ENCODE measurements at regions not wholly inside any gene's neighbourhood (a gene's known extent, or its start where the extent isn't known, plus 50 kb on each side); places are given as distances from the start of the nearest gene placed in this dataset.

DNA sequence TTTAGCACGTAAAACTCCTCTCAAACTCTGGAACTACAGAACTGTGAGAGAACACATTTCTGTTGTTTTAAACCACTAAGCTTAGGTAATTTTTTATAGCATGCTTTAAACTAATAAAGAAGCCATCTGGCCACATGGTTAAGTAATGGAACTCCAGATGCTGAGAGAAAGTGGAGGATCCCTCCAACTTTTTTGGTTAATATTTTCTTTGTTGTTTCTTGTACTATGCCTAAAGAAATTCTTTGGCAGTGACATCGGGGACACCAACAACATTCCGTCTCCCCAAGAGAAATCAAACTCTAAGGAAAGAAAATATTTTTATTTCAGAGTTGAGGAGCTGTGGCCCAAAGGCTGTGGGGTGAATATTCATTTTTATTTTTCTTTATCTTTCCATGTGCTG lies 734.8 kb upstream of the CDH9 start:
- Histone ChIP-seq H3K9me2 (no peaks in the 10 kb centered on the region), H3K79me2 (ENCODE audit: insufficient read depth) (no peaks in the 10 kb centered on the region), H3F3A (replicated peaks; ENCODE audit: insufficient read depth) (no peaks in the 10 kb centered on the region), H3K9ac (no peak overlapping the region), H2AFZ (ENCODE audit: low read depth) (no peak overlapping the region), H3K9me3 (no peaks in the 10 kb centered on the region), H3K36me3 (replicated peaks in 1 of 2; ENCODE audit: control insufficient read depth in 1 of 2, insufficient read depth in 2 of 2, low read length in 1 of 2) (no peaks in the 10 kb centered on the region), H3K4me3 (ENCODE audit: low read depth in 2 of 2, low read length in 1 of 2) (no peak overlapping the region), H3K27ac (ENCODE audit: low read depth in 2 of 2, low read length in 1 of 2) (no peak overlapping the region), H4K20me1 (ENCODE audit: insufficient read depth) (no peaks in the 10 kb centered on the region), H3K27me3 (ENCODE audit: insufficient read depth) (no peaks in the 10 kb centered on the region; the same call in 1 of the 2 replicates), H3K4me1 (ENCODE audit: control insufficient read depth in 1 of 2, insufficient read depth in 2 of 2, low read depth in 1 of 2, low read length in 1 of 2) (no peaks in the 10 kb centered on the region), H3K4me2 (no peak overlapping the region)
- WGBS (ENCODE audit: low lambda C conversion rate) = 7% methylated on average over 3 of the region's 3 CpGs
- TF ChIP-seq CHD2 (IDR thresholded peaks at IDR 0.05; ENCODE audit: low read length, partially characterized antibody) = no peak
- TF ChIP-seq, protein P1, sequence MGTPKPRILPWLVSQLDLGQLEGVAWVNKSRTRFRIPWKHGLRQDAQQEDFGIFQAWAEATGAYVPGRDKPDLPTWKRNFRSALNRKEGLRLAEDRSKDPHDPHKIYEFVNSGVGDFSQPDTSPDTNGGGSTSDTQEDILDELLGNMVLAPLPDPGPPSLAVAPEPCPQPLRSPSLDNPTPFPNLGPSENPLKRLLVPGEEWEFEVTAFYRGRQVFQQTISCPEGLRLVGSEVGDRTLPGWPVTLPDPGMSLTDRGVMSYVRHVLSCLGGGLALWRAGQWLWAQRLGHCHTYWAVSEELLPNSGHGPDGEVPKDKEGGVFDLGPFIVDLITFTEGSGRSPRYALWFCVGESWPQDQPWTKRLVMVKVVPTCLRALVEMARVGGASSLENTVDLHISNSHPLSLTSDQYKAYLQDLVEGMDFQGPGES (IDR thresholded peaks at IDR 0.05; ENCODE audit: low read depth, low read length) = no peak
- TF ChIP-seq, protein P2, sequence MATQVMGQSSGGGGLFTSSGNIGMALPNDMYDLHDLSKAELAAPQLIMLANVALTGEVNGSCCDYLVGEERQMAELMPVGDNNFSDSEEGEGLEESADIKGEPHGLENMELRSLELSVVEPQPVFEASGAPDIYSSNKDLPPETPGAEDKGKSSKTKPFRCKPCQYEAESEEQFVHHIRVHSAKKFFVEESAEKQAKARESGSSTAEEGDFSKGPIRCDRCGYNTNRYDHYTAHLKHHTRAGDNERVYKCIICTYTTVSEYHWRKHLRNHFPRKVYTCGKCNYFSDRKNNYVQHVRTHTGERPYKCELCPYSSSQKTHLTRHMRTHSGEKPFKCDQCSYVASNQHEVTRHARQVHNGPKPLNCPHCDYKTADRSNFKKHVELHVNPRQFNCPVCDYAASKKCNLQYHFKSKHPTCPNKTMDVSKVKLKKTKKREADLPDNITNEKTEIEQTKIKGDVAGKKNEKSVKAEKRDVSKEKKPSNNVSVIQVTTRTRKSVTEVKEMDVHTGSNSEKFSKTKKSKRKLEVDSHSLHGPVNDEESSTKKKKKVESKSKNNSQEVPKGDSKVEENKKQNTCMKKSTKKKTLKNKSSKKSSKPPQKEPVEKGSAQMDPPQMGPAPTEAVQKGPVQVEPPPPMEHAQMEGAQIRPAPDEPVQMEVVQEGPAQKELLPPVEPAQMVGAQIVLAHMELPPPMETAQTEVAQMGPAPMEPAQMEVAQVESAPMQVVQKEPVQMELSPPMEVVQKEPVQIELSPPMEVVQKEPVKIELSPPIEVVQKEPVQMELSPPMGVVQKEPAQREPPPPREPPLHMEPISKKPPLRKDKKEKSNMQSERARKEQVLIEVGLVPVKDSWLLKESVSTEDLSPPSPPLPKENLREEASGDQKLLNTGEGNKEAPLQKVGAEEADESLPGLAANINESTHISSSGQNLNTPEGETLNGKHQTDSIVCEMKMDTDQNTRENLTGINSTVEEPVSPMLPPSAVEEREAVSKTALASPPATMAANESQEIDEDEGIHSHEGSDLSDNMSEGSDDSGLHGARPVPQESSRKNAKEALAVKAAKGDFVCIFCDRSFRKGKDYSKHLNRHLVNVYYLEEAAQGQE (IDR thresholded peaks at IDR 0.05; ENCODE audit: low read depth, low read length) = no peak
- TF ChIP-seq FOXJ3 (CRISPR knock-in tag; IDR thresholded peaks at IDR 0.05) = no peak
- no peak for TF ChIP-seq JUND (IDR thresholded peaks at IDR 0.05)
- TF ChIP-seq MEF2A (IDR thresholded peaks at IDR 0.05; ENCODE audit: borderline replicate concordance, low read depth) = no peak
- TF ChIP-seq MXI1 (IDR thresholded peaks at IDR 0.05; ENCODE audit: low read depth, low read length) = no peak
- DNase-seq = no peak
- CTCF ChIA-PET = no interaction called here
- POLR2A ChIA-PET = no interaction called here

DNA sequence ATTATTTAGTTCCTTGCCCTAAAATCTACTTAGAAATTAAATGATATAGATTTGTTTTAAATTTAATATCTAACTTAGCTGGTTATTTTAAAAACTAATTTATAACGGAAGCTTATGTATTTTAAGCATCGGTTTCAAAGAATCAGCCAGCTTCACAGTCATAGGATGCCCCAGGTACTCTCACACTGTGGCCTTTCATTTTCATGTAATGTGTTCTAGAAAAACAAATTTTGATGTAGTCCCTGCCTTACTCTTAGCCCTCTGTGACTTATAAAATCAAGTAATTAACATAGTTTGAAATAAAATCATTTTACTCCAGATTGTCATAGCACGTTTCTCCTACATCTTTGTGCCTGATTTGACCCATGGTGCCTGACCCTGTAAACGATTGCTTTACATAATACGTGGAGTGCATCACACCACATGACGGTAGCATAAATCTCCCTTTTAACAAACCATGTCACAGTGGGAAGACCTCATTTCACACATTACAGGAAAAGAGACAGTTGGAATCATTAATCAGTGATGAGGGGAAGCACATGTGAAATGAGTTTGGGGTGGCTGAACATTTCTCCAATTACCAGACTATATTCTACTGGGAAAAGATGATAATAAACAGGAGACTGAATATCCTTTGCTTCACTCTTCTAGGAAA lies 731.5 kb upstream of the CDH9 start:
- WGBS (ENCODE audit: low lambda C conversion rate) = 43% methylated on average over 6 of the region's 6 CpGs
- POLR2A ChIA-PET = no interaction called here
- Histone ChIP-seq H4K20me1 (ENCODE audit: insufficient read depth) (no peaks in the 10 kb centered on the region), H3K27me3 (ENCODE audit: insufficient read depth) (no peaks in the 10 kb centered on the region; the same call in 1 of the 2 replicates), H3F3A (replicated peaks; ENCODE audit: insufficient read depth) (no peaks in the 10 kb centered on the region), H3K36me3 (replicated peaks in 1 of 2; ENCODE audit: control insufficient read depth in 1 of 2, insufficient read depth in 2 of 2, low read length in 1 of 2) (no peaks in the 10 kb centered on the region), H2AFZ (ENCODE audit: low read depth) (no peak overlapping the region), H3K79me2 (ENCODE audit: insufficient read depth) (no peaks in the 10 kb centered on the region), H3K9me2 (no peaks in the 10 kb centered on the region), H3K4me1 (ENCODE audit: control insufficient read depth in 1 of 2, insufficient read depth in 2 of 2, low read depth in 1 of 2, low read length in 1 of 2) (no peaks in the 10 kb centered on the region), H3K9ac (no peak overlapping the region), H3K9me3 (no peaks in the 10 kb centered on the region), H3K4me3 (ENCODE audit: low read depth in 2 of 2, low read length in 1 of 2) (no peak overlapping the region), H3K4me2 (no peak overlapping the region), H3K27ac (ENCODE audit: low read depth in 2 of 2, low read length in 1 of 2) (no peak overlapping the region)
- no peak for DNase-seq
- CTCF ChIA-PET = no interaction called here
- TF ChIP-seq CHD2 (IDR thresholded peaks at IDR 0.05; ENCODE audit: low read length, partially characterized antibody) = no peak
- no peak for TF ChIP-seq RCOR1 (IDR thresholded peaks at IDR 0.05; ENCODE audit: low read length)
- no peak for TF ChIP-seq GATA2 (CRISPR knock-in tag; IDR thresholded peaks at IDR 0.05)
- no peak for TF ChIP-seq EZH2phosphoT487 (IDR thresholded peaks at IDR 0.05; ENCODE audit: borderline replicate concordance, low read depth)
- no peak for TF ChIP-seq GABPA (IDR thresholded peaks at IDR 0.05; ENCODE audit: low read depth)
- TF ChIP-seq RFX5 (IDR thresholded peaks at IDR 0.05; ENCODE audit: low read length) = no peak
- TF ChIP-seq FOXJ3 (CRISPR knock-in tag; IDR thresholded peaks at IDR 0.05) = no peak
- no peak for TF ChIP-seq JUND (IDR thresholded peaks at IDR 0.05)
- no peak for TF ChIP-seq TAF1 (IDR thresholded peaks at IDR 0.05; ENCODE audit: borderline replicate concordance, low read depth, low read length)
- no peak for TF ChIP-seq RAD21 (IDR thresholded peaks at IDR 0.05; ENCODE audit: low read length)
- TF ChIP-seq MXI1 (IDR thresholded peaks at IDR 0.05; ENCODE audit: low read depth, low read length) = no peak
- no peak for TF ChIP-seq SIN3A (IDR thresholded peaks at IDR 0.05; ENCODE audit: borderline replicate concordance, low read depth, low read length)
- no peak for TF ChIP-seq TEAD4 (IDR thresholded peaks at IDR 0.05; ENCODE audit: borderline replicate concordance, insufficient read depth)
- TF ChIP-seq, protein P1 (IDR thresholded peaks at IDR 0.05; ENCODE audit: low read depth, low read length) = no peak
- no peak for TF ChIP-seq SMC3 (IDR thresholded peaks at IDR 0.05; ENCODE audit: low read depth, low read length)
- TF ChIP-seq, protein P3, sequence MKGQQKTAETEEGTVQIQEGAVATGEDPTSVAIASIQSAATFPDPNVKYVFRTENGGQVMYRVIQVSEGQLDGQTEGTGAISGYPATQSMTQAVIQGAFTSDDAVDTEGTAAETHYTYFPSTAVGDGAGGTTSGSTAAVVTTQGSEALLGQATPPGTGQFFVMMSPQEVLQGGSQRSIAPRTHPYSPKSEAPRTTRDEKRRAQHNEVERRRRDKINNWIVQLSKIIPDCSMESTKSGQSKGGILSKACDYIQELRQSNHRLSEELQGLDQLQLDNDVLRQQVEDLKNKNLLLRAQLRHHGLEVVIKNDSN (IDR thresholded peaks at IDR 0.05; ENCODE audit: borderline replicate concordance, low read depth) = no peak
- TF ChIP-seq RXRA (IDR thresholded peaks at IDR 0.05; ENCODE audit: borderline replicate concordance, low read depth) = no peak

Data from SK-N-SH (cell line).